Activated naive CD4-positive, alpha-beta T cell treated with anti-CD3 and anti-CD28 coated beads, Interleukin-2, amount 50 U/mL, for 72 hours (primary cell): ENCODE measurements at regions not wholly inside any gene's neighbourhood (a gene's known extent, or its start where the extent isn't known, plus 50 kb on each side); places are given as distances from the start of the nearest gene placed in this dataset.

ENCODE experiments used
- ATAC-seq, 2 donors: fragments of 150-1000 bp; cut with Tn5 transposase; 2 replicates each; pipeline ENCODE4 v1.10.0; 2021; ENCODE audit warnings: mild to moderate bottlenecking in 2 of 2, moderate library complexity in 2 of 2
- DNase-seq, 2 donors: peaks; one replicate each; pipeline ENCODE4 v3.0.0; 2021 to 2022; ENCODE audit warnings: low spot score in 2 of 2
- H3K27ac Mint-ChIP-seq, 2 donors: one replicate each; pipeline ENCODE4 v1.8.0; 2022; ENCODE audit warnings: mild to moderate bottlenecking in 2 of 2, mixed read lengths in 2 of 2
- H3K36me3 Mint-ChIP-seq, 2 donors: one replicate each; pipeline ENCODE4 v1.8.0; 2022; ENCODE audit warnings: mixed read lengths in 2 of 2
- H3K9me3 Mint-ChIP-seq, 2 donors: one replicate each; pipeline ENCODE4 v1.8.0; 2022; ENCODE audit warnings: mixed read lengths in 2 of 2

DNA sequence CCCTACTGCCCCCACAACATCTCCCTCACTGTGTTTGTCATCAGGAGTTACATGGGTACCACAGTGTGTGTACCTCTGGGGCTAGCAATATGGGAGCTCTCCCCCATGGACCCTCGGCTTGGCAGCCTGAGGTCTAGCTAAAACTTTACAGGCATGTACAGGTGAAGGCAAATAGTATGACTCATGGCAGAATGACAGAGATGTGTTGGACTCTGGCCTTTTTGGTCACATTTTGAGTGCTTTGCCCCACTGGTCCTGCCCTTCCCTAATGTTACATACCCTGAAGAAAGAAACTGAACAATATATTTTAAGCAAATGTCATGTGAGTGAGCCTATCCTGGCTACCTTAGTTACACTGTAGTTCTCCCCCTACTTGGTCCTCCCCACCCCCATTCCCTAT lies 124.0 kb downstream of the NGF start:
- DNase-seq (no peak), ATAC-seq (no peak)
- peaks cover 0 to 7% of the 10 kb centered on the region in 2 donors for H3K9me3 Mint-ChIP-seq
- H3K27ac Mint-ChIP-seq = no peak overlapping the region
- H3K36me3 Mint-ChIP-seq = no peaks in the 10 kb centered on the region

DNA sequence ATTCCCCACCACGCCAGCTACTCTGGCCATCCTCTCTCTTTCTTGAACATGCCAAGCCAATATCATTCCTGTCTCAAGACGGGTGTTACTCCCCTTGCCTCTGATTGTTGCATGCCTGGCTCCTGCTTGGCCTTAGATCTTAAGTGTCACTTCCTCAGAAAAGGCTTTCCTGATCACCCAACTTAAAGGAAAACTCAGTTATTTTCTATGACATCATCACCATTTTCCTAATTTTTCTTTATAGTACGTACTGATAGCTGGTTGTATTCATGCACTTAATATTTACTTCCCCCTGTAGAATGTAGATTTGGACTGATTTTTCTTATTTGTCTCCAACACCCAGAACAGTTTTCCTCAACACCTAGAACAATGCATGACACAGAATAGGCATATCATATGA lies 123.8 kb upstream of the TSPAN2 start:
- Mint-ChIP-seq H3K36me3 (no peaks in the 10 kb centered on the region), H3K9me3 (peaks cover 0 to 7% of the 10 kb centered on the region in 2 donors), H3K27ac (no peak overlapping the region)
- ATAC-seq = no peak
- no peak for DNase-seq

DNA sequence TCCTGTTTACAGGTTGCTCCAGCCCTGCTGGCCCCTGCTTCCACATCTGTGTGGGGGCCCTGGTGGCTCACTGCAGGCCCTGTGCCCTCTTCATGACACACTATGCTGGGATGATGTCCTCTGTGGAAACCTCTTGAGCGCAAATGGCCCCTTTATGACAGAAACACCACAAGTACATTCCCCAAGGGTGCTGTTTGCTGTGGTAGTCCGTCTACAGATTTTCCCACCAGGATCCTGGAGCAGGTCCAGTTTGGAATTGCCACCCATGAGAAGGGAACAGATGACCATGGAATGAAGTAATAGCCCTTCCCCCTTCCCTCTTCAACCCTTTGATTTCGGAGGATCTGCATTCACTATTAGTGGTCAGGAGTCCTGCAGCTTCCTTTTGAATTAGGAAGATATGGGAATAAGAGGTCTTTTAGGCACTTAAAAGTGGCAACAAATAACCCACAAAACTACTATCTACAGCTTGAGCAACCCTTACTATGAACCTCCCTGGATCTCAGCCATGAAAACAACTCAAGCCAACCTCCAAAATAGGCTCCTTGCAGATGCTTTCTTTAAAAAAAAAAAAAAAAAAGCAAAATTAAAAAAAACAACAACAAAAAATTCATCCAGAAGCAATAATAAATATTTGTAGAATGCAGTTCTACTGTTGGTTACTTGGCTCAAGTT lies 121.9 kb upstream of the TSPAN2 start:
- DNase-seq (no peak), ATAC-seq (no peak)
- Mint-ChIP-seq H3K9me3 (peaks cover 0 to 7% of the 10 kb centered on the region in 2 donors), H3K27ac (no peak overlapping the region), H3K36me3 (no peaks in the 10 kb centered on the region)

GRCh38 chr1:115210302-115210711 lies 121.0 kb upstream of the TSPAN2 start:
- Mint-ChIP-seq H3K36me3 (no peaks in the 10 kb centered on the region), H3K9me3 (peaks cover 0 to 7% of the 10 kb centered on the region in 2 donors), H3K27ac (no peak overlapping the region)
- DNase-seq (no peak), ATAC-seq (no peak)

DNA sequence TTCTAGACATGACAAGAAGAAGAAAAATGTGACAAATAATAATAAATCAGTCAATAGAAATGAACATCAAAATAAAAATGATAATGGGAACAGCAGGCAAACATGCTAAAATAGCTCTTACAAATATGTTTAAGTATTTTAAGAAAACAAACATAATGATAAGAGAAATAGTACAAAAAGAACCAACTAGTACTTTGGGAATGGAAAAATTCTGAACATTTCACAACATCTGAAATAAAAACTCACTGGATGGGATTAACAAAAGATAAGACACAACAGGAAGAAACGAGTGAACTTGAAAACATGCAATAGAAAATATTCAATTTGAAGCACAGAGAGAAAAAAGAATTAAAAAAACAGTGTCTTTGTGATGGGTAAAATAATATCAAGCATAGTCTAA lies 115.2 kb upstream of the TSPAN2 start:
- Mint-ChIP-seq H3K9me3 (peaks cover 0 to 8% of the 10 kb centered on the region in 2 donors), H3K36me3 (no peaks in the 10 kb centered on the region), H3K27ac (no peak overlapping the region)
- DNase-seq (no peak), ATAC-seq (no peak)

DNA sequence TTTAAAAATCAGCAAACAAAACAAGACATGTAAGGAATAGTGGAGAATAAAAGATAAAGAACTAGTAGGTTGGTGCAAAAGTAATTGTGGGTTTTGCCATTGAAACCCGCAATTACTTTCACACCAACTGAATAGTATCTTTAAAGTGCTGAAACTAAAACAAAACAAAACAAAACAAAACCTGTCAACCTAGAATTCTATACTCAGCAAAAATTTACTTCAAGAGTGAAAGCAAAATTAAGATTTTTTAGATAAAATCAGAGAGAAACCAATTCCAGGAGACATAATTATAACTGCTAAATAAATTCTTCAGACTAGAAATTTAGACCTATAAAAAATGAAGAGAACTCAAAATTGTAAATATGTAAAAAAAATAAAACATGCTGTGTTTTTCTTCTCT lies 114.0 kb upstream of the TSPAN2 start:
- DNase-seq = no peak
- H3K9me3 Mint-ChIP-seq = peaks cover 0 to 8% of the 10 kb centered on the region in 2 donors
- ATAC-seq = no peak
- no peaks in the 10 kb centered on the region for H3K36me3 Mint-ChIP-seq
- no peak overlapping the region for H3K27ac Mint-ChIP-seq

DNA sequence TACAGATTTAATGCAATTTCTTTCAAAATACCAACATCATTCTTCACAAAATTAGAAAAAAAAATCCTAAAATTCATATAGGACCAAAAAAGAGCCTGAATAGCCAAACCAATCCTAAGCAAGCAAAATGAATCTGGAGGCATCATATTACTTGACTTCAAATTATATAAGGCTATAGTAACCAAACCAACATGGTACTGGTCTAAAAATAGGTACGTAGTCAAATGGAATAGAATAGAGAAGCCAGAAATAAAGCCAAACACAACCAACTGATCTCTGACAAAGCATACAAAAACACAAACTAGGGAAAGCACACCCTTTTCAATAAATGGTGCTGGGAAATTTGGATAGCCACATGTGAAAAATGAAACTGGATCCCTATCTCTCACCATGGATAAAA lies 112.3 kb upstream of the TSPAN2 start:
- Mint-ChIP-seq H3K36me3 (no peaks in the 10 kb centered on the region), H3K27ac (no peak overlapping the region), H3K9me3 (peaks cover 0 to 8% of the 10 kb centered on the region in 2 donors)
- DNase-seq (no peak), ATAC-seq (no peak)

GRCh38 chr1:115199416-115200132 lies 110.3 kb upstream of the TSPAN2 start:
- Mint-ChIP-seq H3K27ac (no peak overlapping the region), H3K9me3 (peaks cover 0 to 8% of the 10 kb centered on the region in 2 donors), H3K36me3 (no peaks in the 10 kb centered on the region)
- no peak for ATAC-seq
- no peak for DNase-seq

- ATAC-seq (no peak), DNase-seq (no peak)
- no peaks in the 10 kb centered on the region for H3K36me3 Mint-ChIP-seq
- H3K9me3 Mint-ChIP-seq = peaks cover 0 to 8% of the 10 kb centered on the region in 2 donors
- no peak overlapping the region for H3K27ac Mint-ChIP-seq
Observed at GRCh38 chr1:115198938-115199337, 109.6 kb upstream of the TSPAN2 start.

GRCh38 chr1:115196296-115196695 lies 107.0 kb upstream of the TSPAN2 start:
- ATAC-seq (no peak), DNase-seq (no peak)
- Mint-ChIP-seq H3K27ac (no peak overlapping the region), H3K9me3 (no peaks in the 10 kb centered on the region), H3K36me3 (no peaks in the 10 kb centered on the region)

DNA sequence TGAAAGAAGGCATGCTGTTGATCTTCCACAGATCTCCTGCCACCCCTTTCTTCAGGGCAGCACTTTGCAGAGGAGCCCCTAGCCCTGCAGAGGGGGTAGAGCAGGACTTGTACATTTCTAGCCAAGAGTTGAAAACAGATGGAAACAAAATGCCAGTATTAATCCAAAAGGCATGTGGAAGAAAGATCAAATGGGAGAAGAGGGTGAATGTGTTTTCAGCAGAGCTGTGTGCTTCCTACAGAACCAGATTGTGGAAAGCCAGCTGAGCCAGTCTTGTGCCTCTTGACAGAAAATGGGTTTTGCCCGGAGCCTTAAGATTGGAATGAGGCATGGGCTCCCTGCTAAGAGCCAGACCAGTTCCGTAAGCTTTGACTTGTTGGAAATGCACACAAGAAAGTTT lies 105.2 kb upstream of the TSPAN2 start:
- no peaks in the 10 kb centered on the region for H3K36me3 Mint-ChIP-seq
- DNase-seq (no peak), ATAC-seq (no peak)
- H3K27ac Mint-ChIP-seq = no peak overlapping the region
- H3K9me3 Mint-ChIP-seq = no peaks in the 10 kb centered on the region

GRCh38 chr1:115193046-115193828 lies 103.9 kb upstream of the TSPAN2 start:
- no peaks in the 10 kb centered on the region for H3K9me3 Mint-ChIP-seq
- DNase-seq (no peak), ATAC-seq (no peak)
- no peaks in the 10 kb centered on the region for H3K36me3 Mint-ChIP-seq
- no peak overlapping the region for H3K27ac Mint-ChIP-seq

DNA sequence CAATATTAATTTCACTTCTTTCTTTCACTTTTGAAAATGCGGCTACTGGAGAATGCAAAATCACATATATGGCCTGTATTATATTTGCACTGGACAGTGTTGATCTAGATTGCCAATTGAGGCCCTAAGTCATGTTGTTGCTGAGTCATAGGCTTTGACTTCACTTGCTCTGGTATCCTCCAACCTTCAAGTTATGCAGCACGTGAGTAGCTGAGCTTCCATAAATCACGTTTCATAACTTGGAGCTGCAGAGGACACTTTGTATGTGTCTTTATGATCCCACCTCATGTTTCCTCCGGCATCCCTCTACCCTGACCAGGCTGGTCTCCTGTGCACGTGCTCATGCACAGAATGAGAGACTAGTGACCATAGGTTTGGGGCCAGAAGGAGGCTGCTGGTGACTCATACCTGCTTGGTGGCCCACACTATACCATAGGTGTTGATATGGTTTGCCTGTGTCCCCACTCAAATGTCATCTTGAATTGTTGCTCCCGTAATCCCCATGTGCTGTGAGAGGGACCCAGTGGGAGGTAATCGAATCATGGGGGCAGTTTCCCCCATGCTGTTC lies 103.0 kb upstream of the TSPAN2 start:
- ATAC-seq (no peak), DNase-seq (no peak)
- Mint-ChIP-seq H3K27ac (no peak overlapping the region), H3K36me3 (no peaks in the 10 kb centered on the region), H3K9me3 (no peaks in the 10 kb centered on the region)

DNA sequence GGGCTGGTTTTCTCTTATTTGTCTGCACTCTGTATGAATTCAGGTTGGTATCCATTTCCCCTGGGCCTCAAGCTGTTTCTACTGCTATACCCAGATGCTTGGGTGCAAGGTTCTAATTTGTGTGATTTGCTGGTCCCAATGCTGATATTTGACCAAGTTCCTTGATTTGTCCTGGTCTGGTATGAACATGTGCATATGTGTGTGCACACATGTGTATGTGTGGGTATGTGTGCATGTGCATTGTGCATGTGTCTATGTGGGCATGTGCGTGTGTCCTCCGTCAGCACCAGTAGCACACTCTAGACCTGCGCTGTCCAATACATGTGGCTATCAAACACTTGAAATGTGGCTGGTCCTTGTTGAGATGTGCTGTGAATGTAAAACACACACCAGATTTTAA lies 102.4 kb upstream of the TSPAN2 start:
- H3K9me3 Mint-ChIP-seq = no peaks in the 10 kb centered on the region
- H3K36me3 Mint-ChIP-seq = no peaks in the 10 kb centered on the region
- no peak for ATAC-seq
- no peak overlapping the region for H3K27ac Mint-ChIP-seq
- DNase-seq = no peak

DNA sequence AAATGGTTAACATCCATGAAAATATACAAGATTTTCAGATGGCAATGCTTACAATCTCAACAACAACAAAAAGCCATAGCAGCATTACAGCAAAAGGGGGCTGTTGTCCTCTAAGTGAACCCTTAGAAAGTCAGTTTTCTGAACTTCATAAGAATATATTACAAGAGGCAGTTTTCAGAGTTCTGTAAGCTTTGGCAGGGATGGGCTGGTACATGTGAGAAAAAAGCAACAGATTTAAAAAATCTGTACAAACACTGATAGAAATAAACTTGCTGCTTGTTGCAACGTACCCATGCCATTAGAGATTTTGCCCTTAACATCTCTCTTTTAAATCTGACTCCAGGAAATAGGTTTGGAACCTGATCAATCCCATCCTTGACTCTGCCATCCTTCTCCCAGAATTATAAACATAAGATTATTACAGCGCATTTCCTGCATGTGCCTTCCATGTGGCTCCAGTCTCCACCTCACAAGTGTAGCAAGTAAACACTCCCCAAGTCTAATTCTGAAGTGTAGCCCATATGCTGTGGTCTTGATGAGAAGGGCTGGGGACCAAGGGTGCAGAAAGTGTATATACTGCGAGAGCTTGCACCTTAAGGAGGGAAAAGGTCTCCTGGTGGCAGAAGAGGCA lies 101.4 kb upstream of the TSPAN2 start:
- DNase-seq (no peak), ATAC-seq (no peak)
- H3K36me3 Mint-ChIP-seq = no peaks in the 10 kb centered on the region
- no peaks in the 10 kb centered on the region for H3K9me3 Mint-ChIP-seq
- H3K27ac Mint-ChIP-seq = no peak overlapping the region

- Mint-ChIP-seq H3K36me3 (no peaks in the 10 kb centered on the region), H3K9me3 (no peaks in the 10 kb centered on the region), H3K27ac (no peak overlapping the region)
- ATAC-seq = no peak
- no peak for DNase-seq
Observed at GRCh38 chr1:115189814-115190539, 100.7 kb upstream of the TSPAN2 start.
